Prostate gland (tissue), 2 donors: ENCODE measurements at regions not wholly inside any gene's neighbourhood (a gene's known extent, or its start where the extent isn't known, plus 50 kb on each side); places are given as distances from the start of the nearest gene placed in this dataset.

Experiments used
- POLR2A ChIP-seq: fragments of 450-650 bp; IDR thresholded peaks from one replicate; pipeline ENCODE4 v1.6.1; 2016; ENCODE audit warnings: antibody characterized with exemption, mild to moderate bottlenecking
- POLR2AphosphoS5 ChIP-seq: sonication (generic); formaldehyde crosslinking; IDR thresholded peaks from one replicate; pipeline ENCODE4 v1.6.1; 2017; ENCODE audit warnings: antibody characterized with exemption
- TF ChIP-seq, protein P1 (sequence below), 4 experiments: fragments of 200-600 bp in 2 of 4; fragments of 450-650 bp in 2 of 4; sonication (generic) in 2 of 4; IDR thresholded peaks; 1 replicate in 3 of 4; 2 replicates in 1 of 4; pipeline ENCODE4 v1.5.1; 2016 to 2019; ENCODE audit warnings: antibody characterized with exemption in 4 of 4, mild to moderate bottlenecking in 2 of 4, moderate library complexity in 2 of 4

DNA sequence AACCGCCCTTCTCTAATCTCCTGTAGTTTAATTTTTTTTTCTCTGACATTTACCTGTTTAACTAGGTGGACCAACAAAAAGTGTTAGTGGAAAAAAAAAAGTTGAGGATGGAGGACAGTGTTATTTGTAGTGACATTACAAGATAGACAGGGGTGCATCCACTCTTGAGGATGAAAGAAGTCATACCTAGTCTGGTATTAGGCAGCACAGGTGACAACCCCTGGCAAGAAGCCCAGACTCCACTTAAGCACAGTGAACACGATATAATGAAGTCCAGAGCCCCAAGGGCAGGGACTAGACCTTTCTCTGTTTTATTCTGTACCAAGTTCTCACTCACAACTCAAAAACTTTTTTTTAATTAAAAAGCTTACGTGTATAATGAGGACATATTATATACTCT lies 268.4 kb downstream of the GPR37 start:
- TF ChIP-seq, protein P1, sequence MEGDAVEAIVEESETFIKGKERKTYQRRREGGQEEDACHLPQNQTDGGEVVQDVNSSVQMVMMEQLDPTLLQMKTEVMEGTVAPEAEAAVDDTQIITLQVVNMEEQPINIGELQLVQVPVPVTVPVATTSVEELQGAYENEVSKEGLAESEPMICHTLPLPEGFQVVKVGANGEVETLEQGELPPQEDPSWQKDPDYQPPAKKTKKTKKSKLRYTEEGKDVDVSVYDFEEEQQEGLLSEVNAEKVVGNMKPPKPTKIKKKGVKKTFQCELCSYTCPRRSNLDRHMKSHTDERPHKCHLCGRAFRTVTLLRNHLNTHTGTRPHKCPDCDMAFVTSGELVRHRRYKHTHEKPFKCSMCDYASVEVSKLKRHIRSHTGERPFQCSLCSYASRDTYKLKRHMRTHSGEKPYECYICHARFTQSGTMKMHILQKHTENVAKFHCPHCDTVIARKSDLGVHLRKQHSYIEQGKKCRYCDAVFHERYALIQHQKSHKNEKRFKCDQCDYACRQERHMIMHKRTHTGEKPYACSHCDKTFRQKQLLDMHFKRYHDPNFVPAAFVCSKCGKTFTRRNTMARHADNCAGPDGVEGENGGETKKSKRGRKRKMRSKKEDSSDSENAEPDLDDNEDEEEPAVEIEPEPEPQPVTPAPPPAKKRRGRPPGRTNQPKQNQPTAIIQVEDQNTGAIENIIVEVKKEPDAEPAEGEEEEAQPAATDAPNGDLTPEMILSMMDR (IDR thresholded peaks at IDR 0.05) = no peak
- TF ChIP-seq POLR2A (no peak), POLR2AphosphoS5 (no peak)
